ENCODE measurements at regions not wholly inside any gene's neighbourhood (a gene's known extent, or its start where the extent isn't known, plus 50 kb on each side); places are given as distances from the start of the nearest gene placed in this dataset.
"Not testable (repeated sequence)": the region's sequence is repeated elsewhere in the genome, so short reads cannot be mapped to it uniquely, and the experiment has no call there.

DNA sequence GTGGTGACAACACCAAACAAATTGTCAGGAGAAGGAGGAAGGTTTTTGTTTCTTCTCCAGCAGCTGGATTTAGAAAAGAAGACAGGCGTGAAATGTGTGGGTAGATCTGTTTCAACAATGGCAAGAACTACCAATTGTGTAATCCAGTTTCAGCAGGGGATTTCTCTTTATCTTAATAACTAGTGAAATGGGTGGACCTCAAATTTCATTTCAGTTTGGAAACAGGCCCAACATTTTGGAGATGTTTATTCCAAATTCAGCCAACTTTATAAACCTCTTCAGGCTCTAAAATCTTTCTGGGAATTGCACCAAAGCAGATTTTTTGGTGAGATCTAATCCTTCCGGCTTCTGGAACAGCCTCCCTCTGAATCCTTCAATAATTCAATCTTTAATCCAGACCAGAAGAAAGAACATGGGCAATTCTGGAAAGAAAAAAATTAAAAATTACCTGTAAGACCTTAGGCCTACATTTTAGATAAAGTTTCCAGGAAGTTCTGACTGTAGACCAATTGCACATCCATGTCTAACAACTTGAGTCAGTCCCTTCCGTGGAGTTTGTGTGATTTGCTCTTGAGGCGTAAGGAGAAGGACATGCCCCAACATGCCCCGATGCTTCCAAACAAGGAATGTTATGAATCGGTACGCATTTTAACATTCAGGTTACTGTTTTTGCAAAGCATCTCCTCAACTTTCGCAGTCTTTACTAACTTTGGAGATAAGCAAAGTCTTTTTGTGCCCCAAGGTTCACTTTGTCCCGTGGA is 423.6 kb downstream of the IRX1 start:
- DNase-seq (ENCODE audit: low spot score): no peak

DNA sequence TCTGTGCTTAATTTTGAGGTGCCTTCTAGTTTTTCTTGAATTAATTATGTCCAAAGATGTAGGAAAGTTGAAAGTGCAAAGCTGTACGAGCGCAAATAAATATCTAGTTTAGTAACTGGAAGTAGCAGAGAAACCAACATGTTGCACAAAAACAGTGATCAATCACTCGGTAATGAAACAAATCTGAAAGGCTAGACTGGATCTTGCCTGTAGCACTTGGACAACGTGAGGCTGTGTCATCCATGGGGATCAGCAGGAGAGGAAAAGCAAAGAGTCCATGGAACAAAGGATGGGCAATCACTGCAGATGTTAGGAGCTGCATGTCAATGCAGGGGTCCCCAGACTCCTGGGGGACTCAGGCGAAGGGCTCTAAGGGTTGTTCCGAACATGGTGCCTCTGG is 424.2 kb downstream of the IRX1 start:
- DNase-seq (ENCODE audit: low spot score): no peak

DNA sequence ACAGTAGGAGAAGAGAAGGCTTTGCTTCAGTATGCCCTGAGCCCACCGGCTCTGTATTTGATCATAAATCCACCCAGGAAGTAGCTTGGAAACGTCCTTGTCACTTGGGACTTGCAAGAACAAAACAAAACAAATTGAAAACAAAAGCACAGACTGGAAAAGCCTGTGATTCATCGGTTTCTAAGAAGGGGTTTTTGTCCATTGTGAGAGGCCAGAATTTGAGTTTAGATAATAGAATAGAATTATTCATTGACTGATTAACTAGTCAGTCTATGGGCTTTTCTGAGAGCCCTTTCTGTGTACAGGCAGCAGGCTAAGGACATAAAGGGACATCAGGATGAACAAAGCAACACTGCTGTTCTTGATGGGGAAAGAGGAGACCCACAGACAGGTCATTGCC is 424.8 kb downstream of the IRX1 start:
- no peak for DNase-seq (ENCODE audit: low spot score)

DNA sequence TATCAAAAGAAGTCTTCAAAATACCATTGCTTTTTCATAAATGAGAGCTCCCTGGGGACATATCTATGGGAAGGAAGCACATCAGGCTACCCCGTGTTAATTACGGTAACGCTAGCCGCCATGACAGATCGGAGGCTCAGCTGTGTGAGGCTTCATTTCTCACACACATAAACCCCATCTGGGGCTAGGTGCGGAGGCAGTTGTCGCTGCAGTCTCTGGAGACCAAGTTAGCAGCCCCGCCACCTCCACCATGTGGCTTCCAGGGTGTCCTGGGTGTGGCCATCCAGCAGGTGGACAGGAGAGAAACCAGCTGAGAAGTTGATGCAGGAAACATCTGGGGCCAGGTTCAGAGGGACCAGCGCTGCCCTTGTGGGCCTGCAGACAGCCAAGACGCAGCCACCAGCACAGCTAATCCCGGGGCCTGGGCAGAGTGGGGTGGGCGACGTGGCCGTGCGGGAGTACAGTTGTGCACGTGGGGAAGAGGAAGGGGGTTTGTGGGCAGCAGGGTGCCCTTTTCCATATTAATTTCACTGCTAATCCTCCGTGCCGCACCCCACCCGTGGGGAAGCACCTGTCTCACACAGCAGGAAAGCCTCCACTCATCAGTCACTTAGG is 426.5 kb downstream of the IRX1 start:
- DNase-seq (ENCODE audit: low spot score): no peak

DNA sequence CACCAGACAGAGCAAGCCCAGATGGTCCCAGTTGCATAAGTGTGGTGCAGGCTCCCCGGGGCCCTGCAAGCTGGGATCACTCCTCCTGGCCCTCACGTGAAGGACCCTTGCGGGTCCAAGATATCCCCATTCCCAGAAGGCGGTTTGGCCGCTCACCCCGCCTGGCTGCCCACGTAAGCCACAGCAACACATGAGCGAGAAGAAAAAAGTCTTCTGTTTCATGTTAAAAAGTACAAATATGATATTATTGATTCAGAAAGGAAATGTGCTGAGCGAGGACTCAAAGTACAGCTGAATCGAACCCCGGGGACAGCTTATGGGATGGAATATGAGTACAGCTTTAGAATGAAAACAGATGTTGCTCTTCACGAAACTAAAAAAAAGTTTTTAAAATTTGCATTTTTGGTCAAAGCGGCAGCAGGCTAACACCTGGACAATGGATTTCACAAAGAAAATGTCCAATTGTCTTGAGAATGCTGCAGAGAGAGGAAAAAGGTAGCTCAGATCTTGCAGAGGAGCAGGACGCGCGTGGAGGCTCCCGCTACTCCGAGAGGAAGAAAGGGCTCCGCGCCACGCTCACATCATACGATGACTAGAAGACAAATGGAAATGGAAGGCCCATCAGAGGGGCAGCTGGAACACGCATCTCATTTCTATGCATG is 427.6 kb downstream of the IRX1 start:
- DNase-seq (ENCODE audit: low spot score): no peak

DNA sequence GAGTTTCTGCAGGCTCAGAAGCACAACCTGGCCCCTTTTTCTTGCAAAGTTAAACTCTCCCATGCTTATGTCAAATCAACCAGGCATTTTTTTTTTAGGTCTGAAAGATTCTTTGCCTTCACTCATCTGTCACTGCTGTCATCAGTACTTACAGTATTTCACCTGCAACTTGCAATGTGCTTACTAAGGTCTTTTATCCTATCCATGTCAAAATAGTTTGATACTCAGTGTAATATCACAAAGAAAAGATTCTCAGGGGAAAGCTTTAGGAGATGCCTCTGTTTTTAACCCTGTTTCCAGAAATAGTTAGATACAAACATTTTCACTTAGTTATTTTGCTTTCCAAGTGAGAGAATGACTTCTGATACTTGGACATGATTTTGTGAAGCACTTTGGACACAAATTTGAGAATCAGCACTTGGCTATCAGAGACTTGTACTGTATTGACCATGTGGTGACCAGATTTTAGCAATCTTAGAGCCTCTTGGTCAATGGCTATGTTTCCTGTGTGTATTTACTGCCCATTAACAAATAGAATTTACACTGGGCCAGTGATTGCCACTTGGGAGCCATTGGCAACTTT is 428.2 kb downstream of the IRX1 start:
- DNase-seq (ENCODE audit: low spot score): no peak

DNA sequence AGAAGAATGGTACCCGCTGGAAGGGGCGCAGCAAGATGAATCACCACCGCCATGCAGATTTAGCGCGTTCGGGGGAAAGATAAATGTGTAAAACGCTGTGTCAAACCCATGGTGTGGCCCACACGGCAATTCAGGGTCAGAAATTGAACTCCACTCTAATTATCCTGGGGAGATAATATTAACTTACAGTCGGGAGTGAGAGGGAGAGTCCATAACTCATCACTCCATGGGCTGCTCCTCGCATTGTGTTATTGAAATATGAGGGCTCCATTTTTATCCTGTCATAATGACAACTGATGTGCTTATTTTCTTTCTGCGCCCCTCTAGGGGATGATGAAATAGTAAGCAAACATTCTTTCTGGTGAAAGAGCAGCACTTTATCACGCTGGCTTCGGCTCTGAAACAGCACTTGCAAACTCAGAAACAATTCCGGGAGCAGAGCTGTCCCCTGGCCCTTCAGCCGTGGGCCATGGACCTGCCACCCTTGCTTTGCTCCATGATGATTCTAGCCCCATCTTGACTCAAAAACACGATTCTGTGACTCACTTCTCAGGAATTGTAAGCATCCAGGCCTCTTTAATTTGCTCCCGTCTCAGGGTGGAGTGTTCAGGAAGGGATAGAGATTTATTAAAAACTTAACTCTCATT is 431.6 kb downstream of the IRX1 start:
- no peak for DNase-seq (ENCODE audit: low spot score)

DNA sequence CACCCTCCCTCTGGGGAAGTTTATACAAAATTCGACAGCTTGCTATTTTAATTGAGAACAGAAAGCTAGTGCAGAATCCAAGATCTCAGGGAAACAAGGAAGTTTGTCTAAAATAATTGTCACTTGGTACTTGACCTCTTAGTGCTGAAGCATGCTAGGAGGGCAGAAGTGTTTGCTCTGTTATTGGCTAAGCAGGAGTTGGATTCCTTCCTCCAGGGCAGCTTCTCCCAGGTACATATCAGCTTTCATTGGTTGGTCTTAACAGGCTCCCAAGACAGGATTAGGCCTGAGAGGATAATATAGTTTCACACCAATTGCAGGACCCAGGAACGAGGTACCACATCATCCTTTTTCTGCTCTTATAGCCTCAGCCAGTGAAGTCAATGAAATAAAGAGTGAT is 432.8 kb downstream of the IRX1 start:
- no peak for DNase-seq (ENCODE audit: low spot score)

DNA sequence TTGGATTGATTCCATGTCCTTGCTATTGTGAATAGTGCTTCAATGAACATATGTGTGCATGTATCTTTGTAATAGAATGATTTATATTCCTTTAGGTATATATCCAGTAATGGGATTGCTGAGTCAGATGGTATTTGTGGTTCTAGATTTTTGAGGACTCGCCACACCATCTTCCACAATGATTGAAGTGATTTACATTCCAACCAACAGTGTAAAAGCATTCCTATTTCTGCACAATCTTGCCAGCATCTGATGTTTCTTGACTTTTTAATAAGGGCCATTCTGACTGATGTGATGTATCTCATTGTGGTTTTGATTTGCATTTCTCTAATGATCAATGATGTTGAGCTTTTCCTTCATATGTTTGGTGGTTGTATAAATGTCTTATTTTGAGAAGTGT is 437.9 kb downstream of the IRX1 start:
- not testable (repeated sequence) for DNase-seq (ENCODE audit: low spot score)

DNA sequence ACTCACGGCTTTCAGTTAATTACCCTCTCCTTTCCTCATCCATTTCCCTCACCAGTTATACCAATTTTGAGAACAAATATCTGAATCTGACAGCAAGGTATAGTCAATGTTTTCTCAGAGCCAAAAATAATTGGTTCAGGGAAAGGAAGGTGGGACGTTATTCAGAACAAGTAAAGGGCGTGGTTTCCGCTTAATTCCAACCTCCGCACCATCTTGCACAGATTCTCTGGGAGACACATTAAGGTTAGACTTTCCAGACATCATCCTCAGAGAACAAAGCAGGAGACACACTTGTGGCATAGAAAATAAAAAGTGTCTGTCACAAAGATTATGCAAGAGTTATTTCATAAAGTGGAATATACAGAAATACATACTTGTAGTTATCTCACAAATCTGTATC is 441.2 kb downstream of the IRX1 start:
- no peak for DNase-seq (ENCODE audit: low spot score)

DNA sequence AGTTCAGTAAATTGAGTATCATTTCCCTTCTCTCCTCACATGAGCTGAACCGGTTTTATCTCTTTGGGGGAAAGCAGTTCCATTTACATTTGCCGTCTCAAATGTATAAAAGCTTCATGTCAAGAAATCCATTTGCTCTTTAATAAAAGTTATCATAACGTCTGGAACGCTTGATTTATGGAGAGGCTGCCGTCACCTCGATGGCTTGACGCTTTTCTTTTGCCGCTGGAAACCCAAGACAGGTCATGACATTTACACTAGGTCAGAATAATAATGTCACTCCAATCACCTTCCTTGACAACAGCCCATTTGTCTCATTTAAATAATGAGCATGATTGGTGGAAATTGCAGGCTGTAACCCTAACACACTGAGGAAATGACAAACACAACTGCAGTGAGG is 443.4 kb downstream of the IRX1 start:
- DNase-seq (ENCODE audit: low spot score): no peak

DNA sequence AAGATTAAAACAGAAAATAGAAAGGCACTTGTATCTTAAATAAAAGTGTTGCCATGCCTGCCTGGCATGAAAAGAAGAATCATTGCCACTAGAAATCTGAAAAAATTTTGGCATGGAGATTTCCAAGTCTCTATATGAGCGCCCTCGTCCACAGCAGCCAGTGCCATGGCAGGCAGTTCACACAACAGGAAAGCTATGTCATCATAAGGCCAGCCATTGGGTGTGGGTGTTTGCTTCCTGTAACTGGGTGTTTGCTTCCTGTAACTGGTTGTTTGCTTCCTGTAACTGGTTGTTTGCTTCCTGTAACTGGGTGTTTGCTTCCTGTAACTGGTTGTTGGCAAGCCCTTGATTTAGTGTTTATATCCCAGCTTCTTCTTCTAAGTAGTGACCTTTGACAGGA is 446.7 kb downstream of the IRX1 start:
- DNase-seq (ENCODE audit: low spot score): no peak

DNA sequence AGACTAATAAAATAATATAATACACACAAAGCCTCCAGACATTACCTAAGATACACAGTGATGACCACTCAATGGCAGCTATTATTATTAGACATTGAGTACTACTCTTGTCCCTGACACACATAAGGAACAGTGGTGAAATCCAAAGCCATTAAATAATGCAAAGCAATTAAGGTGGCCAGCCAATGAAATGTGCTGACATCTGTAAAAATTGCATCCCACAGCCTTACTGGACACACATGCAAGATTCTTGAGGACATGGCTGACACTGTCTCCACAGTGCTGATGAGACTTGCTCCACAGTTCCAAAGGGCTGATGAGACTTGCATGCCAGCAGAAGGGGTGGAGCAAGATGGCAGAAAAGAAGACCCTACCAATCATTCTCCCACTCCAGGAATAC is 447.5 kb downstream of the IRX1 start:
- DNase-seq (ENCODE audit: low spot score): no peak

DNA sequence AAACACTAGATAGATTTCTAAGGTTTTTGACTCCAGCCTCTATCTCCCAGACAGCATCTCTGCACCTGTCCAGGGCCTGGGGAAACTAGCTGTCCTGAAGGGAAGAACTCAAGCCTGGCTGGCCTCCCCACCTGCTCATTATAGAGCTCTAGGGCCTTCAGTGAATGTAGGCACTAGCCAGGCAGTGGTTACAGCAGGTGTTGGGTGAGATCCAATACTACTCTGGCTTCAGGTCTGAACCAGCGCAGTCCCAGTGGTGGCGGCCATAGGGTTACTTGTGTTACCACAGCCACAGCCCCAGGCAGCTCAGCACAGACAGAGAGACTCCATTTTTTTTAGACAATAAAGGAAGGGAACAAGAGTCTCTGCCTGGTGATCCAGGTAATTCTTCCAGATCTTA is 449.2 kb downstream of the IRX1 start:
- DNase-seq (ENCODE audit: low spot score): no peak

DNA sequence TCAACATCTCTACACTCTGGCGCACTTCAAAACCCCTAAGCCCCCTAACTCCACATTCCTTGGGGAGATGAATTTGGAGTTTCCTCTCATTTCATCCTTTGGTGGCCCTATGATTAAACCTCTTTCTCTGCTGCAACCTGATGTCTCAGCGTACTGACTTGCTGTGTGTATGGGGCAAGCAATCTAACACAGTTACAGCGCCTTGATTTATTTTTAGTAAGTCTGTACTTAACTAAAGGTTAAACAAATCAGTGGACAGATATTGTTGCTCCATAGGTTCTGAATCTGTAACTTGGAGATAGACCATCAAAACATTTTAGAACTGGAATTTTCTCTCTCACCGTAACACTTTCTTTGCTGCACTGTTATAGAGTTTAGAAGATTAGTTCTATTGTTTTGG is 452.8 kb downstream of the IRX1 start:
- no peak for DNase-seq (ENCODE audit: low spot score)

DNA sequence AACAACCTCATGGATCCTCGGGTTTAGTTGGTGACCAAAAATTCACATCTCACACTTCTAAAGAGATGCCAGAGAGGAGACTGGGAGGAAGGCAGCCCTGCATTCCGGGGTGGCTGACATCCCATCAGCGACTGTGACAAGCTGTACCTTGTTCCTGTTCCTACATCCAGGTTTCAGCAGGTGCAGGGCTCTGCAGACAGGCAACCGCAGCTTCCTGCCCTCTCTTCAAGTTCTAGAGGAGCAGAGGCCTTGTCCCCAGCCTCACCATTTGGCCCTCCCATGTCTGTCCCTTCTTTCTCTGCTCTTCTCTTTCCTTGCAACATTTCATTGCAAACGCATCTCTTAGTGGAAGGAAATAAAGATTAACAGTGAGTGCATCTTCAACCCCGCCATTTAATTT is 454.6 kb downstream of the IRX1 start:
- DNase-seq (ENCODE audit: low spot score): no peak

DNA sequence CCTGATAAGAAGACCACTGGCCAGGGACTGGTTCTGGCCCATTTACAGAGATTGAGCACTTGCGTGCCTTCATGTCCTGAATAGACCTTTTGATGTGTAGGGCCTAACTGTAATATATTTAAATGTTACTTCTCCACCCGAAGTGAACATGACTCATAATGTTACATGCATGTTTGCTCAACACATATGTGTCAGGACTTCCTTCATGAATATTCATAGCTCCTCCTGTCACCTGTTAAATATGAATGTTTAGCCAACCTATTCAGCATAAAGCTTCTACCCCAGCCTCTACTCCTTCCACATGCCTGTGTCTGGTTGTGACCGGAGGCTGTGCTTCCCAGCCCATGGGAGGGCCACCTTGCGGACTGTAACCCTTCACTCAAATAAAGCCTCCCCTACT is 457.5 kb downstream of the IRX1 start:
- DNase-seq (ENCODE audit: low spot score): no peak

DNA sequence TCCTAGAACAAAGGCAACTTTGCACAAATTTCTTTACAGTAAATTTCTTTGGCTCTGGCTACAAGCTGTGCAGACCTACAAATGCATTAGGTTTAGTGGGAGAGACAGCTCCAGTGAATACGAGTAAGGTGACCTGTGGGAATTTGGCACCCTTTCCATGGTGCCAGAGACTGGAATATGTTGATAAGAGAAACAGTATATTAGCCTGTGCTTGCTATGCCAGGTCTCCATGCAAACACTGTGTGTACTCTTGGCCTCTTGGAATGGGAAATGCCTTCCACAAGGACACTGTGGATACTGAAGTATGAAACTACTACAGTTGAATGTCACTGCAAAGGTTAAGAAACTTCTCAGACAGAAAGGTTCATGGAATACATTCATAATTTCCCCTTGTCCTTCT is 458.5 kb downstream of the IRX1 start:
- DNase-seq (ENCODE audit: low spot score): no peak

DNA sequence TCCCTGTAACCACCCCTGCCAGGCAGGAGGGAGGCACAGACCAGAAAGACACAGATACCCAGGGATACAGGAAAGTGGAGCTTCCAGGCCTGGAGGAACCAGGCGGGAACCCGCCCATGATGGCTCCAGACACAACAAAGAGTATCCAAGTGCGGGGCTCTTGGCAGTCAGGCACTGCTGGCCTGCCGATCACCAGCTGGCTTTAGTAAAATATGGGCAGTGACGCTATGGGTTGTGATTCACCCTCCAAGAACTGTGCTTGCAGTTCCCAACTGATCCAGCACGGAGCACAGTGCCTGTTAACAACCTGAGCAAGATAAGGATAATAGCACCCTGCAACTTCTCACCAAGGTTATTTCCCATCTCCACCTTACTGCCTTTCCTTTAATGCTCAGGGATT is 463.3 kb downstream of the IRX1 start:
- DNase-seq (ENCODE audit: low spot score): no peak

DNA sequence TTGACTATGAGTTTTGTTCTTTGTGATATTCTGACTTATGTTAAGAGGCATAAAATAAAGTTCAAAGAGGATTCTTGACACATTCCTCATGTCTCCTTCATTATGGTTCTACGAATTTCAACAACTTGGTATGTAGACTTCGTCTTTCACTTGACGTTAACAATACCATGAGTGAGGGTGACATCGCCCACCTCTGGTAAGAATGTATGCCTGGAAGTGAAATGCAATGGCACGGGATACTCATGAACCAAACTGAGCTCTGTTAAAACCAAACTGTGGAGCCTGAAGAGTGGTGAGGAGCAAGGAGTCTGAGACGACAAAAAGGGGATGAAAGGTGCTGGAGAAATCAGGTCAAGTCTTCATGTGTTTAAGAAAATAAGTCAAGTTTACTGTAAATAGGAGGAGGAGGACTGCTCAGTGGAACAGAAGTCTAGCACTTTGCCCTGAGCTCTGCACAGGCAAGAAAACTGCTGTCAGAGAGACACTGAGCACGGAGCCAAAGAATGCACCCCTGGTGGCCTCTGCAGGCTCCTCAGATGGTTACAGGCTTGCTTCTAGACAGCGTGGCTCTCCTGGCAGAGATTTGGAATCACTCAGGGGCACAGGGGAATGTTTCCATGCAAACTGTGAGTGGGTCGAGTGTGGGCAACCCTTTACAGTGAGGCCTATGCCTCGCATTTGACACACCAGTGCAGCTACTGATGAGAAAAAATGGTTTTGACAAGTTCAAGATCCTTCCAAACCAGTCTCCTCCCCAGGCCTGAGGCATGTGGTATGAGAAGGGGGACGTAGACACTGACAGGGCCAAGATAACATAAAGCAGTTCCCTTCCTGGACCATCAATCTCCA is 470.1 kb downstream of the IRX1 start:
- no peak for DNase-seq (ENCODE audit: low spot score)

DNA sequence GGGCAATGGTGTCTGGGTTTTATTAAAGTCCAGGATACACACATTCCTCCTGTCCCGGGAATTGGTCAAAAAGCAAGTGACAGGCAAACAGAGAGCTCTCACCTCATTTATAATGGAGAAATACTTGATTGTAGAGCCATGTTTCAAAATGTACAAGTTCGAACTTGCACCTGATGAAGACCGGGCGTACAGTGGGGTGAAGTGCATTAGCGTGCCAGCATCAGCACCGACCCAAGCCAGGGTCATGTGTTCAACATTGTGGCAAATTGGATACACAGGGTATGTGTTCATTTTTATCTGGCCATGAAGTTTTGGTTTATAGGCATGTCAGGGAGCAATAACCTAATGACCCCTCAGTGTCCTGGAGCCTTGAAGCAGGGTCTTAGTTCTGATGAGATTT is 472.5 kb downstream of the IRX1 start:
- no peak for DNase-seq (ENCODE audit: low spot score)

DNA sequence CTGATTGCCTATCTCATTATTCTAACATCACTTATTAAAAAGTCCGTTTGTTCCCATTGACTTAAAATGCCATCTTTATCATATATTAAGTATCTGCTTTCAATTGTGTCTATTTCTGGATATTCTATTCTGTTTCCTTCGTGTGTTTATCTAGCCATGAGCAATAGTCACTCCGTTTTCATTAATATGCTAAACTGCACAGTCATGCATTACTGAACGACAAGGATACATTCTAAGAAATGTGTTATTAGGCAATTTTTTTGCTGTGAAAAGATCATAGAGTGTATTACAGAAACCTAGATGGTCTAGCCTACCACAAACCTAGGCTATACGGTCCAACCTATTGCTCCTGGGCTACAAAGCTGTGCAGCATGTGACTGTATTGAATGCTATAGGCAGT is 482.9 kb downstream of the IRX1 start:
- no peak for DNase-seq (ENCODE audit: low spot score)
